HPDE6-E6E7 (cell line): ENCODE measurements at regions not wholly inside any gene's neighbourhood (a gene's known extent, or its start where the extent isn't known, plus 50 kb on each side); places are given as distances from the start of the nearest gene placed in this dataset.

Source experiments
- DNase-seq: peaks from one replicate; pipeline ENCODE4 v3.0.0; 2011; ENCODE audit warnings: missing footprints; ENCODE audit errors: extremely low spot score

DNA sequence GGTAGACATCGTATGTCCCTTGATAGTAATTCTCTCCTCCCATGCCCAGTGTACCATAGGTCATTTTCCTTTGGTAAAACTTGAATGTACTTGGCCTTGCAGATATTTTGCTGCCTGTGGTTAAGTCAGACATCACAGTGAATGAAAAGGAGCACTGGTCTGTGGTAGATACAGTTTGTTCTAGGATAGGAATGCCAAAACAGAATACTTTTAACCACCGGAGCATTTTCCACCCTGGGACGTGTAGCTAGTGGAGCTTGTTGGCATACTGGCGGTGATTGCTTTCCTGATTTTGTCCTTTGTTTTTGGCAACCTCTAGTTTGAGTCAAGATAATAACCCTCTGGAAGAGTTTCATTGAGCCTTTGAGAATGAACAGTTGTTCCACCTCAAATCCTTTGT, 92.0 kb upstream of the BMPER start:
- DNase-seq = no peak

DNA sequence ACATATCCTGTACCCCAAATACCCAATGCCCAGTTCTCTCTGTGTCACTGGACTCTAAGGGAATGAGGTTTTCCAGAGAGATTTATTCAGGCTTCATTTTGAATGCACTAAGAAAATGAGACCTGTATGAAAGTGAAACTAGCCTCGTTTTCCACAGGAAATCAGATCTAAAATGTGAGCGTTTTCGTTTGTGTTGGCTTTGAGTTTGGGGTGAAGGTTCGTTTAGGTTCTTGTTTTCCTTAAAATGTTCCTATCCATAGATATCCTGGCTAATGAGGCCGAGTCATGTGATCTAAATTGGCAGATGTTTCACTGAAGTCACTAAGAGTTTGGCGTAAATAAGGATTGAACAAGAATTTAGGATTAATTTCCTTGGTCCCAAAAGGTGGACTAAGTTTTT, 90.9 kb upstream of the BMPER start:
- DNase-seq = no peak

DNA sequence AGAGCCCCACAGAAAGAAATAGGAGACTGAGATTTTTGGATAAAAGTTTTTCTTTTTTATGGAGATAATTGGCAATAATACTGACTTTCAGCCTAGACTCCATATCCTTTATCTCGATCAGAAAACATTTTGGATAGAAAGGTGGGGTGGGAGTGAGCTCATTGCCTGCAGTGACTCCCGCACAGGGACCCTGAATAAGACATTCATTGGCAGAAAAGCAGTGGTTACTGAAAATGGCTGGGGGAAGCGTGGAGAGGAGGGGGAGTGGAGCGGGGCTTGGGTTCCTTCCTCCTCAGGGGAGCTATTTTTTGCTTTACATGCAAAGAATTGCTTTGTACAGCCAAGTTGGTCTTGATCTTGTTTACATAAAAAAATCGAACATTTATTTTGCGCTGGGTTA, 90.4 kb upstream of the BMPER start:
- DNase-seq = no peak

DNA sequence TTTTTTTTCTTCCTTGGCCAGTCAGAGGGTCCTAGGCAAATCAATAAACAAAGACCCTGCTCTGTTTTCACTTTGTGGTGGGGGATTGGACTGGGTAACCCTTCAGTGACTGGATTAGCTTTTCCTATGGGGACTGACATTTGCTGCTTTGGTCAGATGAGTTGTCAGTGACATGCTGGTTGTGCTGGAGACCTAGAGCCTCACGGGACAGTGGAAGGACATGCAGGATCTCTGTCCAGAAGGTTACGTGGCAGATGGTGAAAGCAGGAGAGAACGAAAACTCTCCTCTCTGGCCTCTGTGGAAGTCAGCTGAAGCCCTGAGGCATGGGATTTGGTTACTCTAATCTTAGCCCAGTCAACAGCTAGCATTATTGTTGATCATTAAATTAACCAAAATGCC, 90.0 kb upstream of the BMPER start:
- no peak for DNase-seq

DNA sequence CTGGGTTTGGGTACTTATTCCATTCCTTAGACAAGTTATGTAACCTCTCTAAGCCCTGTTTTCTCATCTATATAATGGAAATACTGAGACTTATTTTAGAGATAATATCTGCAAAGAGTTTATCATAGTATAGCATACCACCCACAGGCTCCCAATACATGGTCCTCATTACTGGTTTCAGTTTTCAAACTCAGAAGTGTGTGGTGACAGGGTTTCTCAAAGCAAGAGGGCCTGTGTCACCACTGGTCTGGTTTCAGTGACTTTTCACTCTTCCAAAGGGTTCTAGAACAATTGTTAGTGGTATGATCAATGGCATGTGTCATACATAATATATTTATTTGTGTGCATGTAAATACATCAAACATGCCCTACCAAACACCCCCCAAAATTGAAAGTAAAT, 89.2 kb upstream of the BMPER start:
- DNase-seq = no peak

DNA sequence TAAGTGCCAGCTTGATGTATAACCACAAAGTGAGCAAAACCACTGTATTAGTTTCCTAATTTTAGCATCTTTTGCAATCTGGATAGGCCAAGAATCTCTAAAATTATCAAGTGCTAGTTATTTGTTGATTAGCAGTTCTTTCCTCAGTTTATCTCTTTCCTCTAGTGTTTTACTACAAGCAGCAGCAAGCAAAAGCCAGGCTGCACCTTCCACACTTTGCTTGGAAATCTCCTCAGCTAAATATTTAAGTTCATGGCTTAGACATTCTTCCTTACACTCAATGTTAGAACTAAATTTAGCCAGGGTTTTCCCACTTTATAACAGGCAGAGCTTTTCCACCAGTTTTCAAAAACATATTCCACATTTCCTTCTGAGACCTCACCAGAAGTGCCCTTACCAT, 85.7 kb upstream of the BMPER start:
- DNase-seq = no peak

DNA sequence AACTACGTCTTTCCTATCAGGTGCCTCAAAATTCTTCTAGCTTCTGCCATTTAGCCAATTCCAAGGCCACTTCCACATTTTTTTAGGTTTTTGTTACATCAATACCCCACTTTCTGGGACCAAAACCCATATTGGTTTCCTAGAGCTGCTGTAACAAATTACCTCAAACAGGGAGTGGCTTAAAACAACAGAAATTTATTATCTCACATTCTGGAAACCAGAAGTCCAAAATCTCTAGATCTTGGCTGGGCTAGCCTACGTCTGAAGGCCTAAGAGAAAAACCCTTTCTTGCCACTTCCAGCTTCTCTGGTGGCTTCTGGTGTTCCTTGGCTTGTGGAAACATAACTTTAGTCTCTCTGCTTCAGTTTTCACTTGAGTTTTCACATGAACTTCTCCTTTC, 85.1 kb upstream of the BMPER start:
- no peak for DNase-seq

DNA sequence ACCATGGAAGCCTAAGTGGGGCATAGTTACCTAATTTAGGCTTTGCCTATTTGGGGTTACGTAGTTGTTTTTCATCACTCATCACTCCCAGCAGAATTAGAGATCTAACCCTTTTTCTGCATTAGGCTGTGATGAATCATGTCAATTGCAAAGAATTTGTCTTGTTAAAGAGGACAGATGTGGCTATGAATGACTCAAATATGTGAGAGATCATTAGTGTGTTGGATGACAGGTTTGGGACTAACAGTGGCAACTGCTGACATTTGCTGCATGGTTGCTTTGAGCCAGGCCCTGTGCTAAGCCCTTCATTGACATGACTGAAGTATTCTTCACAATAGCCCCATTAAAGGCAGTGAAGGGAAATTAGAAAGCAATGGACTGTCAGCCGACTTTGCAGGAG, 83.4 kb upstream of the BMPER start:
- no peak for DNase-seq

DNA sequence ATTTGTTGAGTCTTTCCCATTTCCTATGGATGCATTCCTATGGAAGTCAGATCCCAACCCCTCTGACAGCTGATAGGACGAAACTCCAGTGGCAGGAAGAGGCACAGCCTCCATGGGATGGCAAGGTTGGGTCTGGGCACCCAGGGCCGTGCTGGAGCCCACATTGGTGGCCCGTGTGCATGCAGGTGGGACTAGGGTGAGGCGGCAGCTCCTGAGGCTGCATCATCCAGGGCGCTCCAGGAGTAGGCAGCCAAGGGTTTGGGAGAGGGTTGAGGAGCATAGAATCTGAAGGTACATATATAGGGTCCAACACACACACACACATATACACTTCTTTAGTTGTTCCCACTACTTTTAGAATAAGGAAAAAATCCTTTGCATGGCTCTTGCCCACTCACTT, 81.4 kb upstream of the BMPER start:
- no peak for DNase-seq

DNA sequence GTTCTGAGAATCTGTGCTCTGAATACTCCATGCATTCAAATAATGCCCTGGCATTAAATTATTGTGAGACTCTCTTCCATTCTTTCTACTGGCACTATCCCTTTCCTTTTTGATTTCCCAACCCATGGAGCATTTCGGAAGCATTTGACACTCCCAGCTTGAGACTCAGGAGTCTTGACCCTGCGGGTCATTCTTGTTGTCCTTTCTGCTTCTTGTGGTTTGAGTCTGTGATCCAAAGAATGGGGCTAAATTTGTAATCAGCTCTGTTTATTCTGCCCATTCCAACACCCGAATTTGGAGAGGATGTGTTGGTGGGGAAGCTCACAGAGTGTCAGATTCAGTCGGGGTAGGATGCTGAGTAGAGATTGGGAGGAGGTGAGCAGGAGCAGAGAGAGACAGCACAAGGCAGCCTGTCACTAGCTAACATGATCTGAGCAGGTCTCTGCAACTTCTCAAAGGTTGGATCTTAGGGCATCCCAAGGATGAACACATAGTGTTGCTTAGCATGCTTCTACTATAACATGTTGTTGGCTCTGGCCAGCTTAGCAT, 80.4 kb upstream of the BMPER start:
- no peak for DNase-seq

DNA sequence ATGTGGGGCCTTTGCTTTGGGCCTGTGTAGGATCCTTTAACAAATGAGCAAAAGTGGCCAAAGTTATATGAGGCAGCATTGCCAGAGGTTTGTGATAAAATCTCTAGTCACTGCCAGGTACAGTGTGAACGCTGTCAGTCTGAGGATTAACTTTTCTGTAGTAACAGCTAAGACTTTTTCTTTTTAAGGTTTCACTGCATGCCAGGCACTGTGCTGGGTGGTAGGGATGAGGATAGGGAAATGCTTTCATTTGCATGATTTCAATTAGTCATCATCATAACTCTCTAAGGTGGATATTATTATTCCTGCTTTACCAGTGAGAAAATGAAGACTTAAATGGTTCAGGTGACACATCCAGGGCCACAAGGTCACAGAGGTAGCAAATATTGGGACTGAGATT, 79.7 kb upstream of the BMPER start:
- no peak for DNase-seq

DNA sequence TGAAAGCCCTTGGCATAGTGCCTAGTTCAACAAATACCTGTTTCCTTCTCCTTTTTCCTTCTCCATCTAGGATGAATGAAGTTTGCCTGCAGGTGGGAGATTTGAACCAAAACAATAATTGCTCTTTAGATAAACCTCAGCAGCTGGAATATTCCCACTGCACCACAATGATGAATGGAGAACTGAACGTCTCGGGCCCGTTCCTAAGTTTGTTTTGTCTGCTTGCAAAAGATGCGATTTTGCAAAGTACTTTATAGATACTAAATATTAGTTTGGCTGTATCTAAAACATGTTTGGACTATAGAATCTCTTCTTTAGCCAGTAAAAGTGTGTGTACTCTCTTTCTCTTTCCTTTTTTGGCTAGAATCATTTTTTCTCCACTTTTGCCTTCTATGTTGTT, 75.8 kb upstream of the BMPER start:
- DNase-seq = no peak

DNA sequence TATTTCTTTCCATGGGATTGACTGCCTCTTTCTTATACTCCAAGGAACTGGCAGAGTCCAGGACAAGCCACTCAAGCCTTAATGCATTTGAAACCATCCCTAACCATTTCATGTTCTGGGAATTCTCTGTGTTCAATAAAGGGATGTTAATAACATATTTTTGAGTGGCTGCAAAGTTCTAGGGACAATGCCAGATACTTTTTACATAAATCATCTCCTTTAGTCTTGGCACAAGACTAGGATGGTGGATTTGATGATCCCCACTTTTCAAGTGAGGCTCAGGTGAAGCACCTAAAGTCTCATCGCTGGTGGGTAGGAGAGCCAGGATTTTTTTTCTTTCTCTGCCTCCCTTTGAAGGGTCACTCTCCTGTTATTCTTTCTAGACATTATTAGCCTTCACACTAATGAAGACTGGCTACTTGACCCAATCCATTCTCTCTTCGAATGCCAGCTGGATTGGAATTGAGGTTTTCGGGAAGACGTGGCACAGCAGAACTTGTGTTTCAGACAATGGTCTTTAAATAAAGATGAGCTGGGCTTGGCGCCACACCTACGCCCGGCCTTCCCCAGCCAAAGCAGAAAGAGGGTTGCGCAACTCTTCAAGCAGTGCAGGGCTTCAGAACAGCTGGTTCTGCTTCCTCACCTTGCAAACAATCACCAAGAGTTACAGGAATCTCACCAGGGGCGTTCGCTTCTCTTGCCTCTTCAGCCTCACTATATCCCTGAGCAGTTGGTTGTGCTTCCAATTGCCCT, 73.8 kb upstream of the BMPER start:
- no peak for DNase-seq

DNA sequence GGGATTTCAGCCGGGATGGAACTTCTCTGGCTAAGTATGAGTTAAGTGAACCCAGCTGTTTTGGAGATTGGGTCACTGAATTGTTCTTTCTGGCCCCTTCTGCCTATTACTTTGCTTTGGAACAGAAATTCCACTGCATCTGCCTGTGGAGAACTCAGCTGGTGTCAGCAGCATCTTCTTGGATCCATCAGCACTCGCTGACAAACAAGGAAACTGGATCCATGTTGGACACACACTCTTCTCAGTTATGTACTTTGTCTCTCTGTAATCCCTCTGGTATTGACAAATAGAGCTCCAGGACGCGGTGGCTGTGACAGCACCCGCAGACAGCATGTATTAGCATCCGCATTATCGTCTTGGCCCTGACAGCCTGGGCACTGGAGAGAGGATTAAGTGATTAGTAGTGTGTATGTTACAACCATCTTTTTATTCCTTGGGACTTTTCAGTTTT, 73.0 kb upstream of the BMPER start:
- no peak for DNase-seq

DNA sequence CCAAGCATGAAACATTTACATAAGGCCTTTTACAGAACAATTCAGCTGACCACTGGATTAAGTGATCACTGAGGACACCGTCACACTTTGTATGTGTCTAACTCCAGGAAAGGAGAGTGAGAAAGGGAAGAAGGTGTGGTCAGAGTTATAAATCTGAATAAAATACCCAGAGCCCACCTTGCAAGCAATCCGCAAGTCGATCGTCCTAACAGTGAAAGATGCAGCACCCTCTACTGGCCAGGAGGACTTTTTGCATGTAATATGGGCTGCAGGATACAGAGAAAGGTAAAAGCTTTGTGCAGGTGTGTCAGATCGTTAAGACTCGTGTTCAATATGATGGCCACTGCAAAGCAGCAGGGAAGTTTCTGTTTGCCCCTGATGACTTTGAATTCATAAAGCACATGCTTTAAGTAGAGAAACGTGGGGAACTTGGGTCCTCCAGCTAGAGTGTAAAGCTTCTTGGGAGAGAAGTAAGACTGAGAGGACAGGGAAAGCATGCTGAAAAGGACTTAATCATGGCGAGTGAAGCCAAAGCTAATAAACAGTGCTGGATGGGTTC, 68.5 kb upstream of the BMPER start:
- no peak for DNase-seq

DNA sequence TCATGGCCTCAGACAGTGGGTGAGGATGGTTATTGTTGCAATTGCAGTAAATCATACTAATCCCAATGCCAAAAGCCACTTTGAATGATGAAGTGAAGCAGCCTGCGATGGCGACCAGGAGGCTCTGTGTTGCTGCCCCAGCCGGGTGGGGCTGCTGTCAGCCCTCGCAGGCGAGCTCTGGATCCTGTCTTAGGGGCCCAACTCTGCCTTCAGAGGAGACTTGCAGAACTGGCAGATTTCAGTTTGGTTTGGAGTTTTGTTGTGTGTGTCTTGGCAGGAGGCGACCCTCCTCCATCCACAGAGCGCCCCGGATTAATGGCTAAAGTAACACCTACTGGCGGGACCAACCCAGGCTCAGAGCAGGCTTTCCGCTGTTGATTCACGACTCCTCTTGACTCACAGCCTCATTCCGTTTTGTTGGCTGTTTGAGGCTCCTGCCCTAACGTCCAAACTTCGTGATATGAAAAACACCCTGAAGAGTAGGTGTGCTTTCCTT, 67.9 kb upstream of the BMPER start:
- DNase-seq = no peak

DNA sequence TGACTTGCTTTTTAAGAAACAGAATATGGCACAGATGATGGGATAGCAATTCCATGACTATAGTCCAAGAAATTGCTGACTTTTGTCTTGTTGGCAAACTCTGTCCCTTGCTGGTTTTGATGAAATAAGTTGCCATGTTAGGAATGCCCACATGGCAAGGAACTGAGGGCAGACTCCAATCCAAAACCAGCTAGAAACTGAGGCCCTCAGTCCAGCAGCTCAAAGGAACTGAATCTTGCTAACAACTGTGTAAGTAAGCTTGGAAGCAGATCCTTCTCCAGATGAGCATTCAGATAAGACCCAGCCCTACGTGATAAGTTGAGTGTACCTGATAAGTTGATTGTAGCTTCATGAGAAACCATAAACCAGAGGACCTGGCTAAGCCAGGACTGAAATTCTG, 64.3 kb upstream of the BMPER start:
- DNase-seq = no peak

DNA sequence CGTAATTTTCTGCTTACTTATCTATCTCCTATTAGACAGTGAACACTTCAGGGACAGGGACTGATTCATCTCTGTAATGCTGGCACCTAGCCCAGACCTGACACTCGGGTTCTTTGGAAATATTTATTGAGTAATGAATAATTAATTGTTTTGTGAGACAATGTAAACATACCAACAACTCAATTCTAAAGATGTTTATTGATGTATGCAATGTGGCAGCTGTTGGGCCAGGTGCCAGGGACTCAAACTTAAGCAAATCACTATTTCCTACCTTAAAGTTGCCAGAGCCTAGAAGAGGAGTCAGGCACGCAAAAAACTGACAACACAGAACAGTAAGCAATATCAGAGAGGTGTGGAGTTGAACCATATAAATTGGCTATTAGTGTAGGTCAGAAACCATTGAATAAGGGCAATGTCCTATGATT, 63.6 kb upstream of the BMPER start:
- no peak for DNase-seq

DNA sequence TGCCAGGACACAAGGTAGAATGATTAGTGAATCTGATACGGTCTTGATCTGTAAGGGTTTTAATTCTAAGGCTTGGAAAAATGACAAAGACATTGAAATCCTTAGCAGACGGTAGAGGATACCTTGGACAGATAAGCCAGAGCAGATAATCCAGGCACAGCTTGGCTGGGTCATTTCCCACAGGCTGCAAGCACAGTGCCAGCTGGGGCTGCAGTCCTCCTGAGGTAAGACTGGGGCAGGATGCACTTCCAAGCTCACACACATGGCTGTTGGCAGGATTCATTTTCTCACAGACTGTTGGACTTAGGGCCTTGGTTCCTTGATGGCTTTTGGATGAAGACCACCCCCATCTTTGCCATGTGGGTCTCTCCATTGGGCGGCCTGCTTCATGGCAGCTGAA, 63.2 kb upstream of the BMPER start:
- no peak for DNase-seq

DNA sequence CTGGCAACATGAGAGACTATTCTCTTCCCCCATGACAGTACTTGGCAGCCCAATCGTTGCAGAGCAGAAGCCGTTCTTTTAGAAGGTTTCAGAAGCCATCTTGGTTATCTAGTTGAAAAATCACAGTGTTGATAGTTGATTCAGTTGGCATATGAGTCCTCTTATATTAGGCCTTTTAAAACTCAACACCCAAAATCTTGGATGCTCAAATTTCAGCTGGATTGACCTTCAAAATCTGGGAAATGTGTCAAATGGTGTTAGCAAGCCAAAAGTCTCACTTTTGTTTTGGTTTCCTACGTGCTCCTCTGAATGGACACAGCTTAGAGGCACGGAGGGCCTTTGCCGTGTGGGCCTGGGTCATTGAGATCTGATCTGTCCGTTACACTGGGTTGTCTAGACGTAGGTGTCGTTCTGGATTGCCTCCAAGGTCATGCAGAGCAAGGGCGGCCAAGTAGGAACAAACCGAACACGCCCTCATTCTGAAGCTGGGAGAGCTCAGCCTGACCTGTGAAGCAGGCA, 59.3 kb upstream of the BMPER start:
- DNase-seq = no peak

DNA sequence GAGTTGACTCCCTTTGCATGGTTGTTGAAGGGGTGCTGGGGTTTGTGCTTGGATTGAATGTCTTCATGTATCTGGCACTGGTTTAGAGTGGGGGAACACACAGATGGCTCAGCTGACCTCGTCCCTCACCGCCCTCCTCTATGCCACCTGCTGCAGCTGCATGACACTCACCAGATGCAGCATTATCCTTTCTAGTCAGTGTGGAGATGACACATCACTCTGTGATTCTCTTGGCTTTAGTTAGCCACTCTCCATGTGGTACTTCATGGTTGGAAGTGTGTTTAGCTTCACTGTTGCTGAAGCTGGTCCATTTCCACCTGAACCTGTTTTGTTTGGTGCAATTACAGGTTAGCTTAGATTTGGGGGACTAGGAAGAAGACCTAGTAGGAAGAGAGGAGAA, 56.3 kb upstream of the BMPER start:
- no peak for DNase-seq

DNA sequence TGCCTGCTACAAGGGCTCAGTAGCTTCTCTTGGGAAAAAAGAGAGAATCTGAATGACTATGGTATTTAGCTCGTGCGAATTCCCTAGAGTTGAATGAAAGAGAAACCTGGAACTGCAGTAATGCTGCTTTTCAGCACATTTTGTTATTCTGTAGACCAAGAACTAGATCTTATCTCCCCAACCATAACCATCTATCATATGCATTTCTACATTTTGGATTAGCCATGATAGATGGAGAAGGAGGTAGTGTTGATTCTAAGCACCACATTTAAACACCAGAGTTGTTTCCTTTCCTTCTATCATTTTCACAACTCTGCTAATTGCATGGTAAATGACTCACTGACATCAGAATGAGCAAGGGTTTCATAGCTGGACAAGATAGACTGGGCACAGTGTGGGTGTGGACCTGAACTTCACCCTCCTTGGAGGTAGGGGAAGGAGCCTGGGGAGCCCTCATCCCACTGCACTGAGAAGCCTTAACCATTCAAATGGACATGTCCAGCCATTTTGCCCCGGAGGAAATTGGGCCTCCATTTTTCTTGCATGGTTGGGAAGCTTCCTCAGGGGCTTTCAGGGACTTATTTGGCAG, 55.3 kb upstream of the BMPER start:
- no peak for DNase-seq

DNA sequence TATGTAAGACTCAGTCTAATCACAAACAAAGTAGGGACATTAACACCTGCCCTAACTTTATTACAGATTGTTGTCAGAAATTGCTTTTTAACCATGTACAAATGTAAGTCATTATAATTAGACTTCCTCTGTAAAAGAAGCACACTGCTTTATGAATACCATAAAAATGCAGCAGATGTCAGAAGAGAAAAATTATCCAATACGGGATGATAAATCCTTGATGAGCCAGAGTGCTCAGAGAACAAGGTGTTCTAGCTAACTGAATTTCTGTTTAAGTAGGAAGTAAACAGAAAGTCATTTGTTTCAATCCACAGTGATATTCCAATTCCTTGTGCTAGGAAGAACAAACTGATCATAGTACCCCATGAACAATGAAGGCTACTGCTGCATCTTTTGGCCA, 54.6 kb upstream of the BMPER start:
- DNase-seq = no peak
